Omental fat pad (tissue), 3 donors: ENCODE measurements at regions not wholly inside any gene's neighbourhood (a gene's known extent, or its start where the extent isn't known, plus 50 kb on each side); places are given as distances from the start of the nearest gene placed in this dataset.

Experiments
- ATAC-seq: fragments of 150-250 bp; one replicate; pipeline ENCODE4 v1.9.1; 2016; ENCODE audit warnings: mild to moderate bottlenecking, moderate library complexity; ENCODE audit not compliant: low FRiP score
- DNase-seq: peaks from one replicate; pipeline ENCODE4 v3.0.0-alpha.2; 2019; ENCODE audit warnings: low spot score
- TF ChIP-seq, protein P1 (sequence below), 3 donors: fragments of 450-650 bp; IDR thresholded peaks; one replicate each; pipeline ENCODE4 v1.5.1; 2016 to 2017; ENCODE audit warnings: antibody characterized with exemption in 3 of 3, mild to moderate bottlenecking in 3 of 3, moderate library complexity in 2 of 3

DNA sequence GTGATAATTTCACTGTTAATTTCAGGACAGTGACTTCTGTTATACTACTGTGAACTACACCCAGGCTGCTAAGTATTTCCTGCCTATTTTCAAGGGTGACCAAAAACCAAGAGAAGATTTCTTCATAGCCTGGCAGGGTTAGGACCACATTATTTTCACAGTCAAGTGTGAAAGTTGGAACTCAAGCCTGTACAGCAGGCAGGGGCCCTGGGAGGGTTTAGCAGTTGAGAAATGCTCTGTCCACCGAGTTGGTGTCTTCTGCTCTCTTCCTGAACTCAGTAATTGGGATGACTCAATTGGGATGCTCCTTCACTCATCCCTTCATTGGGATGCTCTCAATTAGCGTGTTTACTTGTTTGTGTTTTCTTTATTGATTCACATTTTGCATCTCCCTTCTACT lies 347.3 kb upstream of the CDH11 start:
- TF ChIP-seq, protein P1, sequence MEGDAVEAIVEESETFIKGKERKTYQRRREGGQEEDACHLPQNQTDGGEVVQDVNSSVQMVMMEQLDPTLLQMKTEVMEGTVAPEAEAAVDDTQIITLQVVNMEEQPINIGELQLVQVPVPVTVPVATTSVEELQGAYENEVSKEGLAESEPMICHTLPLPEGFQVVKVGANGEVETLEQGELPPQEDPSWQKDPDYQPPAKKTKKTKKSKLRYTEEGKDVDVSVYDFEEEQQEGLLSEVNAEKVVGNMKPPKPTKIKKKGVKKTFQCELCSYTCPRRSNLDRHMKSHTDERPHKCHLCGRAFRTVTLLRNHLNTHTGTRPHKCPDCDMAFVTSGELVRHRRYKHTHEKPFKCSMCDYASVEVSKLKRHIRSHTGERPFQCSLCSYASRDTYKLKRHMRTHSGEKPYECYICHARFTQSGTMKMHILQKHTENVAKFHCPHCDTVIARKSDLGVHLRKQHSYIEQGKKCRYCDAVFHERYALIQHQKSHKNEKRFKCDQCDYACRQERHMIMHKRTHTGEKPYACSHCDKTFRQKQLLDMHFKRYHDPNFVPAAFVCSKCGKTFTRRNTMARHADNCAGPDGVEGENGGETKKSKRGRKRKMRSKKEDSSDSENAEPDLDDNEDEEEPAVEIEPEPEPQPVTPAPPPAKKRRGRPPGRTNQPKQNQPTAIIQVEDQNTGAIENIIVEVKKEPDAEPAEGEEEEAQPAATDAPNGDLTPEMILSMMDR (IDR thresholded peaks at IDR 0.05) = no peak
- DNase-seq = no peak
- ATAC-seq = no peak

DNA sequence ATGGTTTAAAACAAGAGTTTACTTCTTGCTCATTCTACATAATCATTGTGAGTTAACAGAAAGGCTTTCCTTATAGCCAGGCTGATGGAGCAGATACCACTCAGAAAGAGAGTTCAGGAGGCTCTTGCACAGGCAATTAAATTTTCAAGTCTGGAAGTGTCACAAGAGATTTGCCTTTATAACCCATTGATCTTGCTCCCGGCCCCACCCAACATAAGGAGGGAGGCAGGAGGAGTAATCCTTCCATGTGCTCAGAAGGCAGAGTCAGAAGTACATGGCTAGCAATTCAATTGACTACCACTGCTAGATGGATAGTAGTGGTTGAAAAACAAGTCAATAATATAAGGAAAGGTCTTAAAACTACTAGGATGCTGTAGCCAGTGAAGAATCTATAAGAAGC lies 346.3 kb upstream of the CDH11 start:
- ATAC-seq = no peak
- TF ChIP-seq, protein P1 (IDR thresholded peaks at IDR 0.05) = no peak
- DNase-seq = no peak

DNA sequence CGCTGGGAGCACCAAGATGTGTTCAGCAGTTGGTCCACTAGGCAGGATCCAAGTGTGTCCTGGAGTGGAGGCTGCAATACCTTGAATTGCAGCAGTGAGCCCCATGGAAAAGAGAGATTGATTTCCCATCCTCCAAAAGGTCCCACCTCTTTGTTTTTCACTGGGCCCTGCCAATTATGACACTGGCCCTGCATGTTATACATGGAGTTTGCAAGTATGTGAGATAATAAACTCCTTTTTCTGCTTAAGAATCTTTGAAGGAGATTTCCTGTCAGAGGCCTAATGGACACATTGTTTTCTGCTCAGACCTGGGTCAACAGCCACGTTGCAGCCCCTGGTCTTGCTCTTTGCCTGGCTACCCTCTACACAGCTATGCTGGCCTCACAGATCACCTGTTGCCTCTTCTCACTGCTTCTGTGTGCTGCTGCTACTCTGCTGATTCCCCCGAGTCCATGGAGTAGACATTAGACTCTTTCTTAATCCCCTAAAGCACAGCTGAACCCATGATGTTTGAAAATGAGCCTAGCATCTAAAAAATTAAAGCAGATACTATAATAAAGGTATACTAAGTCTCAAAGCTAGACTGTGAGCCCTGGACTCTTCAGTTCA lies 341.9 kb upstream of the CDH11 start:
- no peak for DNase-seq
- TF ChIP-seq, protein P1 (IDR thresholded peaks at IDR 0.05) = no peak

DNA sequence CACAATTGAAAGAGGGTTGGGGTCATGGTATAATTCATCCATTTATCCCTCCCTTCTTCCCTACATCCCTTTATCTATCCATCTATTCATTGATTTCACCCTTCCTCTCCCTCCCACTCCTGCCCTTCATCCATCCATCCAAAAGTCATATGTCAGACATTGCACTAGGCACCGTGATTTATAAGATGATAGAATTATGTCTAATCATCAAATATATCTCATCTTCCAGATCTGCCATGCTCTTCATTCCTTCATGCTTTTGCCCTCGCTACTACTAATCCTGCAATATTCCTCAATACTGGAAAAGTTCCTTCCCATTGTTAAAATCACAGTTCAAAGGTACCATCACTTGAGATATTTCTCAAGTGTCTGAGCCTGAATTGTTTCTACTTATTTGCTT lies 335.2 kb upstream of the CDH11 start:
- no peak for ATAC-seq
- TF ChIP-seq, protein P1 (IDR thresholded peaks at IDR 0.05) = no peak
- DNase-seq = no peak

More for the DNA sequence above, 341.9 kb upstream of the CDH11 start:
- no peak for ATAC-seq

DNA sequence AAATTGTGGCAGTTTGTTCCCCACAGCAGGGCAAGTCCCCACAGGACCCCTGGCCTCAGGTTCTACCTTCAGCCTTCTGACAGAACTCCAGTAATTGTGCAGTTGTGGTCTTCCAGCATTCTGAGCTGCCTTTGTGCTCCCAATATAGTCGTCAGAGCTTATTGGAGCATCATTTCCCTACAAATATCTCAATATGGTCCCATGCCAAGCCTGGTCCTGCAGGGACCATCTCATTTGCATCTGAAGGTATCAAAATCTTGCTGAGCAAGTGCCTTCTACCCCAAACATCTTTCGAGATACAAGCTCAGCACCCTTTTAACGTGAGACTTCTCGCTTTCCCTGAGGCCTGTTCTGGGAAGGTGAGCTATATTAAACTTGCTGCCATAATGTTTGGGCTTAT lies 333.9 kb upstream of the CDH11 start:
- TF ChIP-seq, protein P1 (IDR thresholded peaks at IDR 0.05) = no peak
- DNase-seq = no peak
- no peak for ATAC-seq

DNA sequence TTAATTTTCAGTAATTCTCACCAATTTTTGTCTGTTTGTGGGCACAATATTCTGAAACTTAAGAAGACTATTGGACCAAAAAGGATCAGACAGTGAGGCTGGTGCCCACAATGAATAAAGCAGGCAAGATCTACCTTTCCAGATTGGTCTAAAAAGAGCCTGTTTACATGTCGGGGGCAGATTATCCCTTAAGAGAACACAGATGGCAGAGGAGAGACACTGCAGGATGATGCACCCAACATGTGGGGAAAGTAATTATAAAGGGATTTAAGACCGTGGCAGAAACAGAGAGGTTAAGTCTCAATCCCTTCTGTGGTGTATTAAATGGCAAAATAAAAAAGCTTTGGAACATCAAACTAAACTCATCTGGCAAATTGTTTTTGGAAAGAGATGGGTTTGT lies 331.8 kb upstream of the CDH11 start:
- TF ChIP-seq, protein P1 (IDR thresholded peaks at IDR 0.05) = no peak
- ATAC-seq (no peak), DNase-seq (no peak)

DNA sequence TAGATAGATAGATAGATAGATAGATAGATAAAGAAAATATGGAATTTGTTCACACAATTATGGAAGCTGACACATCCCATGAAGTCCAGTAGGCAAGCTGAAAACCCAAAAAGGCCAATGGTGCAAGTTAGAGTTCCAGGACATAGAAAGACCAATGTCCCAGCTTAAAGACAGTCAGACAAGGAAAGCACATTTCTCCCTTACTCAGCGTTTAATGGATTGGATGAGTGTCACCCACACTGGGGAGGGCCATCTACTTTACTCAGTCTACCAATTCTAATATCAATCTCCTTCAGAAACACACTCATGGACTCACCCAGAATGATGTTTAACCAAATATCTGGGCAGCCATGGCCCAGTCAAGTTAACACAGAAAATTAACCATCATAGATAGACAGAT lies 327.7 kb upstream of the CDH11 start:
- TF ChIP-seq, protein P1 (IDR thresholded peaks at IDR 0.05) = no peak
- no peak for DNase-seq

More for the DNA sequence above, 327.7 kb upstream of the CDH11 start:
- ATAC-seq = no peak
